Fibroblast of lung (primary cell): ENCODE measurements at regions not wholly inside any gene's neighbourhood (a gene's known extent, or its start where the extent isn't known, plus 50 kb on each side); places are given as distances from the start of the nearest gene placed in this dataset.

Experiments
- DNase-seq, 2 donors: peaks; one replicate each; pipeline versions ENCODE4 v3.0.0 to v3.0.0-alpha.2; 2010; ENCODE audit warnings: low read depth in 2 of 2
- H2AFZ ChIP-seq: 2 replicates; pipeline ENCODE4 v1.5.1; 2012; ENCODE audit warnings: low read length, control low read depth, inconsistent platforms
- H3K27ac ChIP-seq: 2 replicates; pipeline ENCODE4 v1.5.1; 2011; ENCODE audit warnings: low read length, control low read depth; ENCODE audit not compliant: insufficient read depth
- H3K27me3 ChIP-seq: 2 replicates; pipeline ENCODE4 v1.5.1; 2011; ENCODE audit warnings: mild to moderate bottlenecking, low read length; ENCODE audit not compliant: control insufficient read depth, insufficient read depth
- H3K36me3 ChIP-seq: 2 replicates; pipeline ENCODE4 v1.5.1; 2011; ENCODE audit warnings: low read length; ENCODE audit not compliant: control insufficient read depth, insufficient read depth
- H3K4me1 ChIP-seq: 2 replicates; pipeline ENCODE4 v1.5.1; 2011; ENCODE audit warnings: low read length; ENCODE audit not compliant: control insufficient read depth, insufficient read depth; ENCODE audit errors: extremely low read depth
- H3K4me2 ChIP-seq: 2 replicates; pipeline ENCODE4 v1.5.1; 2011; ENCODE audit warnings: low read length, control low read depth; ENCODE audit not compliant: insufficient read depth; ENCODE audit errors: extremely low read depth
- H3K4me3 ChIP-seq, 4 experiments: fragments of 200-600 bp in 1 of 4; sonication (generic) in 1 of 4; replicated peaks in 1 of 4; 2 replicates each; pipeline ENCODE4 v1.5.1; 2011 to 2016; ENCODE audit warnings: low read length in 4 of 4, low read depth in 3 of 4, mild to moderate bottlenecking in 3 of 4, control low read depth in 2 of 4, inconsistent platforms in 1 of 4, mixed read lengths in 1 of 4; ENCODE audit not compliant: insufficient read depth in 1 of 4; ENCODE audit errors: control extremely low read depth in 1 of 4
- H3K79me2 ChIP-seq: 2 replicates; pipeline ENCODE4 v1.5.1; 2012; ENCODE audit warnings: mild to moderate bottlenecking, low read length, inconsistent platforms; ENCODE audit not compliant: control insufficient read depth, insufficient read depth
- H3K9ac ChIP-seq: 2 replicates; pipeline ENCODE4 v1.5.1; 2011; ENCODE audit warnings: mild to moderate bottlenecking, low read length, control low read depth; ENCODE audit not compliant: insufficient read depth
- H3K9me3 ChIP-seq: 2 replicates; pipeline ENCODE4 v1.5.1; 2012; ENCODE audit warnings: low read depth, low read length; ENCODE audit not compliant: control insufficient read depth, insufficient read depth
- H4K20me1 ChIP-seq: 2 replicates; pipeline ENCODE4 v1.5.1; 2011; ENCODE audit warnings: low read length; ENCODE audit not compliant: control insufficient read depth, insufficient read depth; ENCODE audit errors: extremely low read depth
- EZH2 ChIP-seq: IDR thresholded peaks from 2 replicates; pipeline ENCODE4 v1.5.1; 2012; ENCODE audit warnings: low read length, control low read depth, mild to moderate bottlenecking; ENCODE audit errors: missing control alignments
- TF ChIP-seq, protein P1 (sequence below), 2 donors: IDR thresholded peaks in 1 of 2; conservative IDR thresholded peaks in 1 of 2; 1 replicate in 1 of 2; 2 replicates in 1 of 2; pipeline ENCODE4 v1.5.1; 2011 to 2012; ENCODE audit warnings: low read length in 2 of 2, control low read depth in 1 of 2, inconsistent platforms in 1 of 2, low read depth in 1 of 2, mild to moderate bottlenecking in 1 of 2

DNA sequence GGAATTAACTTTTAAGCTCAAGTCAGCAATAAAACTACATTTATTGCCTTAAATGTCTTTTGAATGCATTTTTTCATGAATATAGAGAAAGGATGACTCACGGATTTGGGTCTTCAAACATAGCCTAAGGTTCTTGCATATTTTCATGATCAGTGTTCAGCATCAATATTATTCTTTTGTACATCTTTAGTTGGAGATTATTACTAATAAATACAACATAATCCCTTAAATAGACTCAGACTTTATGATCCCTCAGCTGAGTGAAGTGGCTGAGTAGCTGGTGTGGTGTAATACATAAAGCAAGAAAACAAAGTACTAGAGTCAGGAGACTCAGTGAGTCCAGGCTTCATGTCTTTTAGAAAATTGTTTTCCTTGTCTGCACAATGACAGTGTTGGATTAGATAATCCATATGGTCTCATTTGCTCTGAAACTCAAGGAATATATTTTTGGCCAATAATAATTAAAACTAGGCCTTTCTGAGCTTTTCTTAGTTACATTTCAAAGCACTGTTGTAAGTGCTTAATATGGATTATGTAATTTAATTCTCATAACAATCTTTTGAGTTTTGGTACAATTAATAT is 78.3 kb upstream of the UNC5C start:
- Histone ChIP-seq H3K9ac (no peak overlapping the region), H3K36me3 (no peaks in the 10 kb centered on the region), H3K79me2 (no peaks in the 10 kb centered on the region), H3K9me3 (no peaks in the 10 kb centered on the region), H2AFZ (no peak overlapping the region), H3K4me3 (no peak overlapping the region), H3K4me1 (no peaks in the 10 kb centered on the region), H3K27ac (no peak overlapping the region), H3K4me2 (no peak overlapping the region), H3K27me3 (no peaks in the 10 kb centered on the region), H4K20me1 (no peaks in the 10 kb centered on the region)
- TF ChIP-seq EZH2 = no peak
- TF ChIP-seq, protein P1, sequence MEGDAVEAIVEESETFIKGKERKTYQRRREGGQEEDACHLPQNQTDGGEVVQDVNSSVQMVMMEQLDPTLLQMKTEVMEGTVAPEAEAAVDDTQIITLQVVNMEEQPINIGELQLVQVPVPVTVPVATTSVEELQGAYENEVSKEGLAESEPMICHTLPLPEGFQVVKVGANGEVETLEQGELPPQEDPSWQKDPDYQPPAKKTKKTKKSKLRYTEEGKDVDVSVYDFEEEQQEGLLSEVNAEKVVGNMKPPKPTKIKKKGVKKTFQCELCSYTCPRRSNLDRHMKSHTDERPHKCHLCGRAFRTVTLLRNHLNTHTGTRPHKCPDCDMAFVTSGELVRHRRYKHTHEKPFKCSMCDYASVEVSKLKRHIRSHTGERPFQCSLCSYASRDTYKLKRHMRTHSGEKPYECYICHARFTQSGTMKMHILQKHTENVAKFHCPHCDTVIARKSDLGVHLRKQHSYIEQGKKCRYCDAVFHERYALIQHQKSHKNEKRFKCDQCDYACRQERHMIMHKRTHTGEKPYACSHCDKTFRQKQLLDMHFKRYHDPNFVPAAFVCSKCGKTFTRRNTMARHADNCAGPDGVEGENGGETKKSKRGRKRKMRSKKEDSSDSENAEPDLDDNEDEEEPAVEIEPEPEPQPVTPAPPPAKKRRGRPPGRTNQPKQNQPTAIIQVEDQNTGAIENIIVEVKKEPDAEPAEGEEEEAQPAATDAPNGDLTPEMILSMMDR (conservative IDR thresholded peaks at IDR 0.05 in 1 of 2, IDR thresholded peaks at IDR 0.05 in 1 of 2; ENCODE audit: low read depth in 1 of 2, low read length in 2 of 2) = no peak
- DNase-seq = peak in 1 of 2 donors; percentile 1

DNA sequence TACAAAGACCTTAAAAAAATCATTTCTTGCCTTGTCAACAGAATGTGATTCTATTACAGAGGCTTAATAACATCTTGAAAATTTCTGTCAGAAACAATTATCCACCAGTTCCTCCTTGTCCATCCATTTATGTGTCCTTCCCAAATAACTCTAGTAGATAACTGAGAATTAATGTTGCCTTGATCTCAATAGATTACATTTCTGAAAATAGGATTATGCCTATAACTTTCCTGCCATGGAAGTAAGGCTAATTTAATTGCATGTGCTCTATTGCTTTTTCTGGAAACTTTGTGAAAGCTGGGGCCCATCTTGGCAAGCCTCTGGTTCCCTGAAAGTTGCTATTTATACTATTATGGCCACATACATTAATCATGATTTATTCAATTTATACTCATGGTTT is 76.2 kb upstream of the UNC5C start:
- Histone ChIP-seq H3K4me2 (no peak overlapping the region), H3K79me2 (no peaks in the 10 kb centered on the region), H4K20me1 (no peaks in the 10 kb centered on the region), H3K36me3 (no peaks in the 10 kb centered on the region), H3K4me1 (no peaks in the 10 kb centered on the region), H3K4me3 (no peak overlapping the region), H3K27me3 (no peaks in the 10 kb centered on the region), H3K27ac (no peak overlapping the region), H3K9ac (no peak overlapping the region), H3K9me3 (no peaks in the 10 kb centered on the region), H2AFZ (no peak overlapping the region)
- DNase-seq = no peak
- no peak for TF ChIP-seq EZH2

DNA sequence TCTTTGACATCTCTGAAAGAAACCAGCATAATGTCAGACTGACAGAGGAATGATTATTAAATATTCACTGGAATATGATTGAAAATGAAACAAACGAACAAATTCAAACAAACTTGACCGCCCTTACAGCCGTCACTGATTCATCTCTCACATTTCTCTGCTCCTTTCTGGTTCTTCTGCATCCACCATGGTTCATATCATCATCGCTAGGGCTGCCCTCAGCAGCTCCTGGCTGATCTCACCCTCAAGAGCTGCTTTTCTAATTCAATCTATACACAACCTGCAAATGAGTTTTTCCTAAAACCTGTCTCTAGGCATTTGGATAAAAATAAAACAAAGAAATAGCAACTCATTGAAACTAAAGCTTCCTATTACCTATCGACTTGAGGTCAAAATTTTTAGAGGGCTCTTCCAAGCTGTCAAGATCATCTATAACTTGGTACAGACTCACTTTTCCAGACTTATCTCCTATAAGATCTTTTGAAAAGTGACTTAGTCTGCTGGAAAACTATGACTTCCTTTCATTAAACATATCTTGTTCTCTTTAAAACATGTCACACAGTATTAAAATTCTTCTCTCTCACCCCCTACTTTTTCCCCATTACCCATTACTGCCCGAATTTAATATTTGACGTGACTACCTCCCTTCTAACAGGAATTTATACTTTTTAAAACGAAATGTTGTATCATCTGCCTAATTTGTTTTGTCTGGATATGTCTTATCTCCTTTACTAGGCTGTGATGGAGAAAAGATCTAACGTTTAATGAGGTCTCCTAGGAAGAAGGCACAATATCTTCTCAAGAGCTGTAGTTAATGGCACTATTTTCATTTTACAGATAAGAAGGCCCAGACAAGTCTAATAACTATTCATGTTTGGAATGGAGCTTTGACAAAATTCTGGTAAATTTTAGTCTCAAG is 71.0 kb upstream of the UNC5C start:
- no peak for DNase-seq
- no peaks in the 10 kb centered on the region for H3K4me1 ChIP-seq
- no peaks in the 10 kb centered on the region for H3K79me2 ChIP-seq
- no peak overlapping the region for H3K4me3 ChIP-seq
- TF ChIP-seq EZH2 = no peak
- TF ChIP-seq, protein P1 (conservative IDR thresholded peaks at IDR 0.05 in 1 of 2, IDR thresholded peaks at IDR 0.05 in 1 of 2; ENCODE audit: low read depth in 1 of 2, low read length in 2 of 2) = no peak
- no peak overlapping the region for H3K27ac ChIP-seq
- no peak overlapping the region for H3K9ac ChIP-seq
- no peak overlapping the region for H2AFZ ChIP-seq
- no peaks in the 10 kb centered on the region for H3K36me3 ChIP-seq
- H3K4me2 ChIP-seq = no peak overlapping the region
- no peaks in the 10 kb centered on the region for H4K20me1 ChIP-seq
- H3K27me3 ChIP-seq = no peaks in the 10 kb centered on the region
- no peaks in the 10 kb centered on the region for H3K9me3 ChIP-seq
